Colonic mucosa (tissue), 4 donors: ENCODE measurements at regions not wholly inside any gene's neighbourhood (a gene's known extent, or its start where the extent isn't known, plus 50 kb on each side); places are given as distances from the start of the nearest gene placed in this dataset.

ENCODE experiments used
- DNase-seq: peaks from one replicate; pipeline ENCODE4 v3.0.0-alpha.2; 2020
- H3K27ac ChIP-seq: fragments of 200-600 bp; one replicate; pipeline ENCODE4 v1.8.0; 2021
- H3K27me3 ChIP-seq: fragments of 200-600 bp; one replicate; pipeline ENCODE4 v1.8.0; 2021
- H3K36me3 ChIP-seq: fragments of 200-600 bp; one replicate; pipeline ENCODE4 v1.8.0; 2021
- H3K4me1 ChIP-seq: fragments of 200-600 bp; one replicate; pipeline ENCODE4 v1.8.0; 2021; ENCODE audit warnings: mild to moderate bottlenecking
- H3K4me3 ChIP-seq: fragments of 200-600 bp; one replicate; pipeline ENCODE4 v1.8.0; 2021
- H3K9ac ChIP-seq, 2 donors: one replicate each; pipeline ENCODE4 v1.7.0; 2013; ENCODE audit warnings: control low read depth in 2 of 2, low read depth in 2 of 2, low read length in 2 of 2
- H3K9me3 ChIP-seq: fragments of 200-600 bp; one replicate; pipeline ENCODE4 v1.8.0; 2021
- intact Hi-C: fragments of 100-400 bp; cut with DNase I; formaldehyde crosslinking; loops from one replicate; pipeline ENCODE4 v1.14.1; 2022
- TF ChIP-seq, protein P1 (sequence below): fragments of 200-600 bp; IDR thresholded peaks from one replicate; pipeline ENCODE4 v1.8.0; 2022; ENCODE audit warnings: antibody characterized with exemption, mild to moderate bottlenecking
- donor health status: healthy.
- donor health status: DM: no; HTN: no; CAD: no.
- donor health status: DM: no; HTN: no; CAD: no.

- intact Hi-C loops, result no loop called here
- Histone ChIP-seq H3K27ac (no peak overlapping the region), H3K4me1 (no peaks in the 10 kb centered on the region), H3K27me3 (no peaks in the 10 kb centered on the region), H3K4me3 (no peak overlapping the region), H3K36me3 (no peaks in the 10 kb centered on the region), H3K9me3 (no peaks in the 10 kb centered on the region), H3K9ac (no peak overlapping the region)
- DNase-seq, result no peak
- TF ChIP-seq, protein P1, sequence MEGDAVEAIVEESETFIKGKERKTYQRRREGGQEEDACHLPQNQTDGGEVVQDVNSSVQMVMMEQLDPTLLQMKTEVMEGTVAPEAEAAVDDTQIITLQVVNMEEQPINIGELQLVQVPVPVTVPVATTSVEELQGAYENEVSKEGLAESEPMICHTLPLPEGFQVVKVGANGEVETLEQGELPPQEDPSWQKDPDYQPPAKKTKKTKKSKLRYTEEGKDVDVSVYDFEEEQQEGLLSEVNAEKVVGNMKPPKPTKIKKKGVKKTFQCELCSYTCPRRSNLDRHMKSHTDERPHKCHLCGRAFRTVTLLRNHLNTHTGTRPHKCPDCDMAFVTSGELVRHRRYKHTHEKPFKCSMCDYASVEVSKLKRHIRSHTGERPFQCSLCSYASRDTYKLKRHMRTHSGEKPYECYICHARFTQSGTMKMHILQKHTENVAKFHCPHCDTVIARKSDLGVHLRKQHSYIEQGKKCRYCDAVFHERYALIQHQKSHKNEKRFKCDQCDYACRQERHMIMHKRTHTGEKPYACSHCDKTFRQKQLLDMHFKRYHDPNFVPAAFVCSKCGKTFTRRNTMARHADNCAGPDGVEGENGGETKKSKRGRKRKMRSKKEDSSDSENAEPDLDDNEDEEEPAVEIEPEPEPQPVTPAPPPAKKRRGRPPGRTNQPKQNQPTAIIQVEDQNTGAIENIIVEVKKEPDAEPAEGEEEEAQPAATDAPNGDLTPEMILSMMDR, result no peak
These were observed 217.5 kb upstream of the BLID start for GRCh38 chr11:122333467-122333866.

GRCh38 chr11:122331079-122331478 is 215.1 kb upstream of the BLID start:
- Histone ChIP-seq H3K4me3 (no peak overlapping the region), H3K36me3 (no peaks in the 10 kb centered on the region), H3K9me3 (no peaks in the 10 kb centered on the region), H3K27me3 (no peaks in the 10 kb centered on the region), H3K4me1 (no peaks in the 10 kb centered on the region), H3K9ac (no peak overlapping the region), H3K27ac (no peak overlapping the region)
- TF ChIP-seq, protein P1, result no peak
- no peak for DNase-seq
- intact Hi-C loops, result no loop called here

- Histone ChIP-seq H3K4me1 (no peaks in the 10 kb centered on the region), H3K4me3 (no peak overlapping the region), H3K27ac (no peak overlapping the region), H3K27me3 (no peaks in the 10 kb centered on the region), H3K9me3 (no peaks in the 10 kb centered on the region), H3K9ac (no peak overlapping the region), H3K36me3 (no peaks in the 10 kb centered on the region)
- DNase-seq, result no peak
- TF ChIP-seq, protein P1, result no peak
- intact Hi-C loops, result no loop called here
These were observed 214.4 kb upstream of the BLID start for GRCh38 chr11:122330279-122330965.

GRCh38 chr11:122327528-122327927 is 211.5 kb upstream of the BLID start:
- no peak for DNase-seq
- no peak overlapping the region for H3K9ac ChIP-seq
- no peaks in the 10 kb centered on the region for H3K9me3 ChIP-seq
- TF ChIP-seq, protein P1, result no peak
- H3K4me1 ChIP-seq, result no peaks in the 10 kb centered on the region
- intact Hi-C loops, result no loop called here
- no peak overlapping the region for H3K27ac ChIP-seq
- H3K36me3 ChIP-seq, result no peaks in the 10 kb centered on the region
- H3K27me3 ChIP-seq, result no peaks in the 10 kb centered on the region
- no peak overlapping the region for H3K4me3 ChIP-seq

DNA sequence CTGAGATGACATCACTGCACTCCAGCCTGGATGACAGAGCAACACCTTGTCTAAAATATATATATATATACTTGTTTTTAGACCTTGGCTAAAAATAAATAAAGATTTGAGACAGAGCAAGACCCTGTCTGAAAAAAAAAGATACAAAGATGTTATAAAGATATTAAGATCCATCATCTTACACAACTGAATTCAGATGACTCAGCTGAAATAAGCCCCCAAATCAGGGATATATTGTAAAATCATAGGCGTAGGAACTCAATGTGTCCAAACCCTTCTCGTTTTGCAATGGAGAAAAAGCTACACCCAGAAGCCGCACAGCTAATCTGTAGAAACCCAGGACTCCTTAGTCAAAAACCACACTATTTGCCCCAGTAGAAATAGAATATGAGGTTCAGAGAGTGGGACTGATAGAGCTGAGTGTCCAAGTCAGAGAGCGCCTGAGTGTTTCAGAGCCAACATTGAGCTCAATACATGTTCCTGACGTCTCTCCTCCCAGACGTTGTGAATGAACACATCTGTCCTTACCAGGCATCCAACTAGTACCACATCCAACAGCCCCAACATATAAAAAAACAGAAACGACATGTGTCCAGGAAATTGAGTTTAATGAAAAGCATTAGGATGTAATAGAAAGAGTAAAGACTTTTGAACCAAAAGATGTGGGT is 207.9 kb upstream of the BLID start:
- intact Hi-C loops, result no loop called here

More for the DNA sequence above, 207.9 kb upstream of the BLID start:
- Histone ChIP-seq H3K4me3 (no peak overlapping the region), H3K9ac (no peak overlapping the region), H3K4me1 (no peaks in the 10 kb centered on the region), H3K36me3 (no peaks in the 10 kb centered on the region), H3K27me3 (no peaks in the 10 kb centered on the region), H3K9me3 (no peaks in the 10 kb centered on the region), H3K27ac (no peak overlapping the region)
- DNase-seq, result no peak
- TF ChIP-seq, protein P1, result no peak
